NCI-H2107 (cell line): ENCODE measurements at regions not wholly inside any gene's neighbourhood (a gene's known extent, or its start where the extent isn't known, plus 50 kb on each side); places are given as distances from the start of the nearest gene placed in this dataset.
"Not testable (repeated sequence)": the region's sequence is repeated elsewhere in the genome, so short reads cannot be mapped to it uniquely, and the experiment has no call there.

Source experiments
- DNase-seq: peaks from one replicate; lab custom pipeline; 2025; lab: John Stamatoyannopoulos, UW

DNA sequence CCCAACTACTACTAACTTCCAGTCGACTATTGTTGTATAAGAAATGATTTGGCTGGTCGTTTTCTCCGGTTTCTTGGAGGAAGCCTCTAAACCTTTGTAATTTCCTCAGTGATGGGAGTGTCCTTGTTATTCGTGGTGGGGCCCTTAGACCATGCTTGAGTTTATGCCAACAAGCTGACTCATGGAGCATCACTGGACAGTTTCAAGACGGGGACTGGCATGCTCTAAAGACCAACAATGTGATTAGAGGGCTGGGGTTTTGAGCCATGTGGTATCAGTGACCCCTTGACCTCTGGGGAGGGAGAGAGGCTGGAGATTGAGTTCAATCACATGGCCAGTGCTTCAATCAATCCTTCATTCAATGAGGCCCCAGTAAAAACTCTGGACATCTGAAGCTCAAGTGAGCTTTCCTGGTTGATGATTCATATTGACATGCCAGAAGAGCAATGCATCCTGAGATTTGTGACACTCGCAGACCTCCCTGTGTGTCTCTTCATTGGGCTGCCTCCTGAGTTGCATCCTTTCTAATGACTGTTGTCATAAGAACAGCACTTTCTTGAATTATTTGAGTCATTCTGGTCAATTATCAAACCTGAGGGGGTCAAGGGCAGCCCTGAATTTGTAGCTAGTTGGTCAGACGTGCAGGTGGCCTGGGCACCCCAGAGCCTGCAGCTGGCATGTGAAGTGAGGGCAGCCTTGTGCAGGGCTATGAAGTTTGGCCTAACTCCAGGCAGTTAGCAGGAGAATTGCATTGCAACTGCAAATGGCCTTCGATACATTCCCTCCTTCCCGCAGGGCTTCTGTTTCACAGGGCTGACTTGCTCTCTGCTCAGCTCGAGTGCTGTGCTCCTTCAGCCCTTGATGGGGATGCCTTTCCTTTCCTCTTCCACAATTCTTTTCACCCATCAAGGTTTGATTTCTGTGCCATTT lies 246.5 kb downstream of the FGF9 start:
- DNase-seq, result no peak

GRCh38 chr13:21920802-21921201 lies 249.9 kb downstream of the FGF9 start:
- not testable (repeated sequence) for DNase-seq

GRCh38 chr13:21924958-21925357 lies 254.1 kb downstream of the FGF9 start:
- no peak for DNase-seq

DNA sequence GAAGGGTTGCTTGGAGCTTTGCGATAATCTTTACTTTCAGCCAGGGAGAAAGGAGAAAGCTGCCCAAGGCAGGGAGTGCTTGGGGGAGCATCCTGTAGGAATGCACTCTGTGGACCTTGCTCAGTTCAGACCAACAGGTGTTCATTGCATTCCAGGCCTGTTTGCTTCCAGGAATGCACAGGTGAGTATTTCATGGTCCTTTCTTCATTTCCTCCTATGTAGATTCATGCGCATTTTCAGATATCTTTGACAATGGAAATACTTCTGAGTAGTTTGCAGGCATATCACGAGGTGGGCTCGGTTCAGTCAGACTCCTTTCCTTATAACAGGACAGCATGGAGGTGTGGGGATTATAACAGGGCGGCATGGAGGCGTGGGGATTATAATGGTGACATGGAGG lies 254.8 kb downstream of the FGF9 start:
- no peak for DNase-seq

DNA sequence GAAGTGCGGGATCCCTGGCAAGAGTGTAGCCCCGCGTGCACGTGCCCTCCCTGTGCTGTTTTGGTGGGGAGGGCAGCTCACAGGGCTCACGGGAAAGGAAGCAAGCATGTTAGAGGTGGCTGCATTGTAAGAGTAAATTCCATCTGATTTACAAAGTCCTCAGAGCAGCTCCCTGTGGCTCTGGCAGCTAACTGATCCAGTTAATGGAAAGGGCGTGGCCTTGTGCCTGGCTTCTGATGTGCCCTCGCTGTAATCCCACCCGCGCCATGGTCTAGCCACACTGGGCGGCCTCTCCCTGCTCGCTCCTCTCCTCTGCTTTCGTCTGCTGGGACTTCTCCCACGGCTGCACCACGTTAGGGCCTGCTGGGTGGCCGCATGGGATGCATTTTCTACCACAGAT lies 258.5 kb downstream of the FGF9 start:
- no peak for DNase-seq

GRCh38 chr13:21930536-21930935 lies 259.7 kb downstream of the FGF9 start:
- no peak for DNase-seq

DNA sequence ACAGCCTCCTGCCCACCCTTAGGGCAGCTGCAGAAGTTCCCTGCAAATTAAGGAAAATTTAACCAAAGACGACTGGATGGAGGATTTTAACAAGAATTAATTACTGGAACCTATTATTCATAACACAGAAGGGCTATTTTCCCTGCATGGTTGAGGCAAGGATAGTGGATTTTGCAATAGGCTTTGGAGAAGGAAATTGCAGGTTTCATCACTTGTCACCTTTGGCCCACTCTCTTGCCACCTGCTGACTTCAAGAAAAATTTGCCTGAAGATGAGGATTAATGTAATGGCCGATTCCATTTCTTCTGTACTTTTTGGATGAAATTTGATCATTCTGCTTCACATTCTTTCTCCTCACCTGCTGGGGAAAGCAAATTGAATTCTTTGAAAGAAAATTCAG lies 261.7 kb downstream of the FGF9 start:
- no peak for DNase-seq

DNA sequence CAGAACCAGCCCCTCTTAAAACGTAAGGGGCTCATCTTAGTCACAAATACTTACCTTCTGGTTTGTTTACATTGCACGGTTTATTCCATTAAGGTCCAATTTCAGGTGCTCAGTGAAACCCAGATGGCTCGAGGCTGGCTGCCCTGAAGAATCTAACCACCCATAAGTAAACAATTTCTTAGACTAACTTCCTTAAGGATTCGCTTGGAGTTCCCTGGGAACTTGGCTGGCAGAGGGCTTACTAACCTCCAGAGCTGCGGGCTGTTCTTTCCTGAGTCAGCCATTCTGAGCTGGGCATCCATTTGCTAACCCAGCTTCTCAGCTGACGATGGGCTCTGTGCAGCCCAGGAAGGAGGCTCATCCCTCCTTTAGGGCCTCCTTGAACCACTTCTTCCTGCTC lies 262.1 kb downstream of the FGF9 start:
- DNase-seq, result no peak

DNA sequence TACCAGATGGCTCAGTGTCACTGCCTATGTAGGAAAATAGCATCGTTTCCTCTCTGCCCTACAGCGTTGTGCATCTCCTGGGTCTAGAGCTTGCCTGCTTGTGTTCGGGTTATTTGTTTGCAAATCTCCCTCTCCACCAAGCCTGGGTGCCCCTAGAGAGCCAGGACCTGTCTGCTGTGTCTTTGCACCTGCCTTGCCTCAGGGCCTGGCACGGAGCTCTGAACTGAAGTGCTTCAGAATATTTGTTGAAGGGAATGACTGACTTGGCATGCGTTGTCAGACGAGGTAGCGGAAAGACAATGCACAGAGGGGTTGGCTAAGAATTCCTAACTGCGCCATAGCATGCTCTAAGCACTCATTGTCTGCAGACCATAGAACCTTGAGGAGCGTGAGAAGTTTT lies 263.4 kb downstream of the FGF9 start:
- no peak for DNase-seq

DNA sequence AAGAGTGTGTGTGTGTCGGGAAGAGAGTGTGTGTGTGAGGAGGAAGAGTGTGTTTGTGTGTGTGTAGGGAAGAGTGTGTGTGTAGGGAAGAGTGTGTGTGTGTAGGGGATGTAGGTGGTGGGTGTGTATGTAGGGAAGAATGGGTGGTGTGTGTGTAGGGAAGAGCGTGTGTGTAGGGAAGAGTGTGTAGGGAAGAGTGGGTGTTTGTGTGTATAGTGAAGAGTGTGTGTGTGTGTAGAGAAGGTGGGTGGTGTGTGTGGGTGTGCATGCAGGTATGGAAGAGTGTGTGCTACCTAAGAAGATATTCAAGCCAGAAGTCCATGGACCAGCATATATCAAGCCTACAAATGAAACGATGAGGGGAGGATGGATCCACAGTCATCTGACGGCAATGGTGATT lies 265.8 kb downstream of the FGF9 start:
- DNase-seq, result no peak

- DNase-seq, result no peak
These were observed 267.3 kb downstream of the FGF9 start for GRCh38 chr13:21938168-21938567.

DNA sequence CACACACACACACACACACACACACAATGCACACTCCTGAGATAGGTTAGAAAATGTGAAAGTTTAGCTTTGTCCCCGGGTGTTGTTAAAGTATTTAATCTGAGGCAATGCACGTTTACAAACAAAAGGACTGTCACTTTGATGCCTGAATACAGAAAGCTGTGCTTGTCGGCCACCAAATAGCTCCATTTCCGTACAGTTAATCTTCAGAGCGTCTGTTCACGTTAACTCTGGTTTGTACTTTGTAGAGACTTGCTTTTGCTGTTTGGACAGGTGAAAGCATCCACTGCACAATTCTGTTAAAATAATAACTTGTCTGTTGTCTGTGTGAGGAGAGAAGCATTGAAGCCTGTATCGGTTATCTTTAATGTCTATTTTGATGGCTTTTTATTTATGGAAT lies 267.8 kb downstream of the FGF9 start:
- no peak for DNase-seq

DNA sequence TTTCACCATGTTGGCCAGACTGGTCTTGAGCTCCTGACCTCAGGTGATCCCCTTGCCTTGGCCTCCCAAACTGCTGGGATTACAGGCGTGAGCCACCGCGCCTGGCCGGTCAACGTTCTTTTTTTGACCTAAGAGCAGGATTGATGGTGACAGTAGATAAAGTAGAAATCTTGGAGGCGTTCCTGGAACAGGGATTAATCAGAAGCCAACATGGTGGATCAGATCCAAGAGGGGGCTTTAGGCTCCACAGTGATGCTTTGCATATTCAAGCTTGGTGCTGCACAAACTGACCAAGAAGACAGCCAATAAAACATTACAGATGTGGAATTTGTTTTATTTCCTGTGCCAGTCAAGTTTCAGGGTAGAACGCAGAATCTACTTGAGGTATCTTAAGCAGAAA lies 271.2 kb downstream of the FGF9 start:
- no peak for DNase-seq

- no peak for DNase-seq
These were observed 273.7 kb downstream of the FGF9 start for GRCh38 chr13:21944610-21945009.

DNA sequence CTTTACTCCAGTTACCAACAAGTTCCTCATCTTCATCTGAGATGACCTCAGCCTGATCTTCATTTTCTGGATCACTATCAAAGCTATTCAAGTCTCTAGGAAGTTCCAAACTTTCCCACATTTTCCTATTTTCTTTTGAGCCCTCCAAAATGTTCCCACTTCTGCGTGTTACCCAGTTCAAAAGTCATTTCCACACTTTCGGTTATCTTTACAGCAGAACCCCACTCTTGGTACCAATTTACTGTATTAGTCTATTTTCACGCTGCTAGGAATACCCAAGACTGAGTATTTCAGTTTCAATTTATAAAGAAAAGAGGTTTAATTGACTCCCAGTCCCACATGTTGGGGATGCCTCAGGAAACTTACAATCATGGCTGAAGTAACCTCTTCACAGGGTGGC lies 274.3 kb downstream of the FGF9 start:
- DNase-seq, result no peak

DNA sequence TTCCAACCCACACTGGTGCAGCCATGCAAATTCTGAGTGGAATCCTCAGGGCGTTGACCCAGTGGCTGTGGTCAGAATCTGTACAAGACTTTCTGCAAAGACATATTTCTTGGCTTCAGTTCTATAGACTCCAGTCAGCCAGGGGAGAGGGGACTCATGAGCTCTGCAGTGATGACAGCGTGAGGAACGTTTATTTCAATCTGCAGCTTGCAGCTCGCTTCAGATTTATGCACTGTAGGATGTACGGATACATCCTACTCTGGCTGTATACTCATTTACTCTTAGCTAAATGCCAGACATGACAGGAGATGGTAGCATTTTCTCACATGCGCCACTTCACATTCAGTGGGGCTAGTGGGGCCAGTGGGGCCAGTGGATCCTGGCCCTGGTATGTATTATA lies 276.1 kb downstream of the FGF9 start:
- DNase-seq, result no peak

GRCh38 chr13:21948769-21949474 lies 278.0 kb downstream of the FGF9 start:
- no peak for DNase-seq

DNA sequence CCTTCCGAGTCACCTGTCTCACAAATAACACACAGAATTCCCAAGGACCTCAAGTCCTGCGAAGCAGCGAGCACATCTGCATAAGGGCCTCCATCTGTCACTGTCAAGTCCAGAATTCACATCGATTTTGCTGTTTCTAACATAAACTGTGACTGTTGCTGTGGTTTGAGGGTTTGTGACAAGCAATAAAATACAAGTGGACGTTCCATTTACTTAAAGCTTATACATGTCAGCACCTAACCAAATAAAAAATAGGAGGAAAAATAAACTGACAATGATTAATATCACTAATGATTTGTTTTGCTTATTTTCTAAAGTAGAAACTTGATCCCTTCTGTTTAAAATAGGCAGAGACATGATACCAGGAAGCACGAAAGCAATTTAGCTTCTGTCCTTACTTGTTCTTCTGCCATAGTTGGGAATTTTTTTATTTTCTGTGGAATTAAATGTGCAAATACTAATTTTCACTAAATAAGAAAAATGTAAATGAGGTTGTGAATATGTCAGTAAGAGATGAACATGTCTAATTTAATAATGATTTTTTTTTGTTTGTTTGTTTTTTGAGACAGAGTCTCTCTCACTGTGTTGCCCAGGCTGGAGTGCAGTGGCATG lies 279.1 kb downstream of the FGF9 start:
- DNase-seq, result no peak

GRCh38 chr13:21956666-21957065 lies 285.8 kb downstream of the FGF9 start:
- no peak for DNase-seq

DNA sequence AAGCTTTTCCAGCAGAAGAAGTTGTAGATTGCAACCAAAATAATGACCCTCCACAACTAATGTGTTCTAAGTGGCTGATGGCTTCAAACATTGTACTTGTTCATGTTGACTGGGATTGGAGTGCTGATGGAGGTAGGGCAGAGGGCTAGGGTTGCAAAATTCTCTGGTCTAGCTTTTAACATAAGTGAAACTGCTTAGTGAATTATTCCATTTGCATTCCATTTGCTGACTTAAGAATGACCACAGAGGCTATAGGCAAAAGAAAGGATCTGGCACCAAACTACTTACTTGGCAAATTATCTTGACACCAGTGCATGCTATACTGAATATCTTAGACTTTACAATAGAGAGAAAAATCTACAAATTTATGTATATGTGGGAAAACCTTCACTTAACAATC lies 287.0 kb downstream of the FGF9 start:
- DNase-seq, result no peak

- DNase-seq, result no peak
These were observed 289.2 kb downstream of the FGF9 start for GRCh38 chr13:21960108-21960507.

GRCh38 chr13:21964686-21965085 lies 293.8 kb downstream of the FGF9 start:
- DNase-seq, result no peak

- DNase-seq, result no peak
These were observed 294.2 kb downstream of the FGF9 start for GRCh38 chr13:21965095-21965494.
